Fibroblast of gingiva (primary cell): ENCODE measurements at regions not wholly inside any gene's neighbourhood (a gene's known extent, or its start where the extent isn't known, plus 50 kb on each side); places are given as distances from the start of the nearest gene placed in this dataset.

Experiments
- DNase-seq: peaks from one replicate; pipeline ENCODE4 v3.0.0-alpha.2; 2011; ENCODE audit warnings: low read depth

GRCh38 chr2:47236503-47237215 is 60.3 kb upstream of the CALM2 start:
- DNase-seq: no peak

DNA sequence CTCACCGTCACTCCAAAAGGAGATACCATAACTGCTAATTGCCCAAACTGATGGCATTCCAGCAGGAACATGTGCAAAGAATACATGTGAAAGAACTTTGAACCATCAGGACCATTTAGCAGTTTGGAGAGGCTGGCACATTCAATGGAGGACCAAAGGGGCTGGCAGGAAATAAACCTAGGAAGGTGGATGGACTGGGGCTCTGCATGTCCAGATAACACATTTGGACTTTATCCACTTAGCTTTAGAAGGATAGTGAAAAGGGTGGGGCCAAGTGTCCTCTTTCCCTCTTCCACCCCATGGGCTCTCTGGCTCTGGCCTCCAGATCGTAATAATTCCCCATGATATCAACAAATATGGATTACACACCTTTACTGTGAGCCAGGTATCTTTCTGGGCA is 58.8 kb upstream of the CALM2 start:
- no peak for DNase-seq

DNA sequence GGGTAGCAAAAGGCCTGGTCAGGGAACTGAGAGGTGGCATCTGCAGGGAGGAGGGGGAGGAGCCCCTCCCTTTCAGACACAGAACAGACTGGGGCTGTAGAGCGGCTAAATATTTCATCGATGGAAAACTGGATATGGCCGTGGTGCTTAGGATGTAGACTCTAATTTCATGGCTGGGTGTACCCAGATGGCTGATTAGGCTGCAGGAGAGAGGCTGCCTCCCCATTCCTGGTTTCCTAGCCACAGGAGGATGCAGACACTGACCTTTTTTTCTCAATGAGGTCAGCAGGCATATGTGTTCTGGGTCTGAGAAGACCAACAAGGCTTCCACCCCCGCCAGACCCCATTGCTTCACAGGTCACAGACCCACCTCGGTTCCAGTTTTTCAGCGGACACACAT is 58.1 kb upstream of the CALM2 start:
- DNase-seq: no peak

GRCh38 chr2:47232738-47233415 is 56.6 kb upstream of the CALM2 start:
- no peak for DNase-seq

- DNase-seq: peak; percentile 93
Measured at GRCh38 chr2:47230418-47230817, 54.1 kb upstream of the CALM2 start.

DNA sequence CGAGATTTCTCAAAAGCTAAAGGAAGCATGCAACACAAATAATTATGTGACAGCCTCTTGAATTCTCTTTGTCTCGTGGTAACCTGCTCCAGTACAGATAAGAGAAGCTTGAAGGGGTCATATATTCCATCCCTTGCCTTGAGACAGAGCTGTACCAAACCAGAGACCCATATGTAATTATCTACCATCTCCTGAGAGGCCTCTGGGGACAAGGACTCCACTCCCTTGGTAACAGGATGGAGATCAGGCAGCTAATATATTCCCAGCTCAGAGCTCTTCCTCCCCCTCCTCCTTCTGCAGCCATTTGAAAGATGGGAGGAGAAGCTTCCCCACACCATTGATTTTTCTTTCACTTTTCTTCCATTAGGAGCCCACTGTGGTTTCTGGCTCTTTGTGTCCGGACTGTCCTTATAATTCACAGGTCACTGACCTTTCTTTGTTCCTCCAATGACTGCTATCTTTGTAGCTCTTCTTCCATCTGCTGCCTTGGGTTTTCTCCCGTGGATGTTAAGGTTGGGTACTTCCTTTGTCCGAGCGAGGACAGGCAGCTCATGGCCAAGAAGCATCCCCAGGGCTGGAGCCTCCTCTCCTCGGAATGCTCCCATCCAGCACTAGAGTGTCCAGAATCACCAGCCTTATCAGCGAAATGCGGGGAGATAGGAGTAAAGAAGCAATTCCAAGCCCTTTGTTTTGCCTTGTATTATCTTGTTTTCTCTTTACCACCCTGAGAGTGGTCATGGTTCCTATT is 51.4 kb upstream of the CALM2 start:
- no peak for DNase-seq

- no peak for DNase-seq
Measured at GRCh38 chr2:47226923-47227220, 50.6 kb upstream of the CALM2 start.

- peak; percentile 45 for DNase-seq
Measured at GRCh38 chr2:47226132-47226922, 50.0 kb upstream of the CALM2 start.
